ENCODE measurements at regions not wholly inside any gene's neighbourhood (a gene's known extent, or its start where the extent isn't known, plus 50 kb on each side); places are given as distances from the start of the nearest gene placed in this dataset.

DNA sequence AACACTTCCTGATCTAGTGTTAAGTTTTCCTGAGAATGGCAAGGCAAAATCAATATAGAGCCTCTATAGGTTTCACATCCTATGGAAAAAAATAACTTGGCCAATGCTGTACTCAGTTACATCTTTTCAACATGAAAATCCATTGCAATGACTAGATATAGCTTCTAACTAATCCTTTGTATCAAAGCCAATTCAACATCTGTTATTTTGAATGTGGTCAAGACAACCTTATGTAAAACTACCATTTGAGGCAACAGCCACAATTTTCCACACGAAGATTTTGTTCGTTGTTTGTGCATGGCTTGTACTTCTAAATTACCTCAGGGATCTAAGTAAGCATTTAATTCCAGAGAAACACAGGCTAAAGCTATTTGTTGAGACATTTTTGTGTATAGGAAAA is 637.8 kb upstream of the EYS start:
- TF ChIP-seq SIX5 (IDR thresholded peaks at IDR 0.05; ENCODE audit: low read depth, low read length, severe bottlenecking), result no peak
- no peak for TF ChIP-seq KAT2A (conservative IDR thresholded peaks at IDR 0.05; ENCODE audit: control insufficient read depth, low read depth, low read length)
- TF ChIP-seq SUZ12 (IDR thresholded peaks at IDR 0.05; ENCODE audit: unreplicated experiment), result no peak
- TF ChIP-seq EP300 (IDR thresholded peaks at IDR 0.05; ENCODE audit: borderline replicate concordance in 1 of 2, control insufficient read depth in 1 of 2, low read depth in 2 of 2, low read length in 2 of 2), result no peak
